ENCODE measurements at regions not wholly inside any gene's neighbourhood (a gene's known extent, or its start where the extent isn't known, plus 50 kb on each side); places are given as distances from the start of the nearest gene placed in this dataset.

GRCh38 chrX:3468031-3468430, 121.6 kb upstream of the MXRA5 start:
- DNase-seq (ENCODE audit: low read depth) = no peak
- Histone ChIP-seq H3K4me3 (ENCODE audit: low read depth, low read length) (no peak overlapping the region), H3K27me3 (ENCODE audit: control insufficient read depth, insufficient read depth, low read length) (no peaks in the 10 kb centered on the region), H3K36me3 (ENCODE audit: control insufficient read depth, insufficient read depth, low read length) (no peaks in the 10 kb centered on the region)
- TF ChIP-seq CTCF (IDR thresholded peaks at IDR 0.05; ENCODE audit: insufficient read depth, low read length, poor library complexity, severe bottlenecking) = no peak

GRCh38 chrX:3465017-3465416, 118.6 kb upstream of the MXRA5 start:
- TF ChIP-seq CTCF (IDR thresholded peaks at IDR 0.05; ENCODE audit: insufficient read depth, low read length, poor library complexity, severe bottlenecking) = no peak
- H3K27me3 ChIP-seq (ENCODE audit: control insufficient read depth, insufficient read depth, low read length) = no peaks in the 10 kb centered on the region
- DNase-seq (ENCODE audit: low read depth) = no peak
- no peak overlapping the region for H3K4me3 ChIP-seq (ENCODE audit: low read depth, low read length)
- H3K36me3 ChIP-seq (ENCODE audit: control insufficient read depth, insufficient read depth, low read length) = no peaks in the 10 kb centered on the region

GRCh38 chrX:3462166-3462508, 115.7 kb upstream of the MXRA5 start:
- TF ChIP-seq CTCF (IDR thresholded peaks at IDR 0.05; ENCODE audit: insufficient read depth, low read length, poor library complexity, severe bottlenecking) = no peak
- no peak for DNase-seq (ENCODE audit: low read depth)
- H3K27me3 ChIP-seq (ENCODE audit: control insufficient read depth, insufficient read depth, low read length) = no peaks in the 10 kb centered on the region
- H3K36me3 ChIP-seq (ENCODE audit: control insufficient read depth, insufficient read depth, low read length) = no peaks in the 10 kb centered on the region
- no peak overlapping the region for H3K4me3 ChIP-seq (ENCODE audit: low read depth, low read length)

- H3K4me3 ChIP-seq (ENCODE audit: low read depth, low read length) = no peak overlapping the region
Observed at GRCh38 chrX:3461397-3462165, 115.1 kb upstream of the MXRA5 start.

GRCh38 chrX:3455796-3456195, 109.3 kb upstream of the MXRA5 start:
- H3K27me3 ChIP-seq (ENCODE audit: control insufficient read depth, insufficient read depth, low read length) = no peaks in the 10 kb centered on the region
- H3K4me3 ChIP-seq (ENCODE audit: low read depth, low read length) = no peak overlapping the region
- DNase-seq (ENCODE audit: low read depth) = no peak
- H3K36me3 ChIP-seq (ENCODE audit: control insufficient read depth, insufficient read depth, low read length) = no peaks in the 10 kb centered on the region
- TF ChIP-seq CTCF (IDR thresholded peaks at IDR 0.05; ENCODE audit: insufficient read depth, low read length, poor library complexity, severe bottlenecking) = no peak

More at GRCh38 chrX:3461397-3462165, 115.1 kb upstream of the MXRA5 start:
- Histone ChIP-seq H3K36me3 (ENCODE audit: control insufficient read depth, insufficient read depth, low read length) (no peaks in the 10 kb centered on the region), H3K27me3 (ENCODE audit: control insufficient read depth, insufficient read depth, low read length) (no peaks in the 10 kb centered on the region)
- no peak for TF ChIP-seq CTCF (IDR thresholded peaks at IDR 0.05; ENCODE audit: insufficient read depth, low read length, poor library complexity, severe bottlenecking)
- DNase-seq (ENCODE audit: low read depth) = no peak

GRCh38 chrX:3451571-3451970, 105.1 kb upstream of the MXRA5 start:
- H3K36me3 ChIP-seq (ENCODE audit: control insufficient read depth, insufficient read depth, low read length) = no peaks in the 10 kb centered on the region
- TF ChIP-seq CTCF (IDR thresholded peaks at IDR 0.05; ENCODE audit: insufficient read depth, low read length, poor library complexity, severe bottlenecking) = no peak
- no peak for DNase-seq (ENCODE audit: low read depth)
- no peaks in the 10 kb centered on the region for H3K27me3 ChIP-seq (ENCODE audit: control insufficient read depth, insufficient read depth, low read length)
- H3K4me3 ChIP-seq (ENCODE audit: low read depth, low read length) = no peak overlapping the region
